Ovary (tissue), 7 donors: ENCODE measurements at regions not wholly inside any gene's neighbourhood (a gene's known extent, or its start where the extent isn't known, plus 50 kb on each side); places are given as distances from the start of the nearest gene placed in this dataset.

ENCODE experiments used
- DNase-seq, 5 donors: peaks; one replicate each; pipeline ENCODE4 v3.0.0-alpha.2; 2019 to 2020
- H3K27ac ChIP-seq, 2 donors: fragments of 200-600 bp; one replicate each; pipeline versions ENCODE4 v1.5.1 to v1.8.0; 2019 to 2022
- H3K27me3 ChIP-seq: fragments of 200-600 bp; one replicate; pipeline ENCODE4 v1.8.0; 2022
- H3K36me3 ChIP-seq: fragments of 200-600 bp; sonication (generic); one replicate; pipeline ENCODE4 v1.5.1; 2019
- H3K4me1 ChIP-seq: one replicate; pipeline ENCODE4 v1.8.1; 2013; ENCODE audit warnings: mild to moderate bottlenecking, moderate library complexity; ENCODE audit not compliant: insufficient read depth
- H3K4me3 ChIP-seq: fragments of 200-600 bp; sonication (generic); one replicate; pipeline ENCODE4 v1.5.1; 2017
- H3K9me3 ChIP-seq, 2 donors: fragments of 200-600 bp in 1 of 2; sonication (generic) in 1 of 2; one replicate each; pipeline versions ENCODE4 v1.5.1 to v1.8.1; 2013 to 2019; ENCODE audit warnings: mild to moderate bottlenecking in 1 of 2, moderate library complexity in 1 of 2
- CTCF ChIP-seq, 3 donors: fragments of 450-650 bp in 2 of 3; fragments of 200-600 bp in 1 of 3; IDR thresholded peaks; one replicate each; pipeline versions ENCODE4 v1.5.1 to v1.8.0; 2016 to 2022; ENCODE audit warnings: antibody characterized with exemption in 3 of 3, mild to moderate bottlenecking in 1 of 3
- EP300 ChIP-seq: sonication (generic); formaldehyde crosslinking; IDR thresholded peaks from one replicate; pipeline ENCODE4 v1.6.1; 2017; ENCODE audit warnings: antibody characterized with exemption
- POLR2A ChIP-seq: fragments of 450-650 bp; IDR thresholded peaks from one replicate; pipeline ENCODE4 v1.6.1; 2017; ENCODE audit warnings: antibody characterized with exemption, mild to moderate bottlenecking, moderate library complexity
- WGBS, 3 donors: extraction: QIAGEN DNeasy Blood & Tissue Kit in 1 of 3; methylation state at CpG; one replicate each; pipeline versions ENCODE4 v1.1.5 to v1.1.7; 2013 to 2017; 5-methylcytosine and 5-hydroxymethylcytosine counted together
- intact Hi-C, 4 donors: fragments of 100-400 bp; cut with DNase I; formaldehyde crosslinking; loops; one replicate each; pipeline versions ENCODE4 v1.11.0 to v1.15.1; 2022 to 2023
- donor health status: DM: no; HTN: no; CAD: no; lungs with moderate emphysema.
- donor health status: DM: no; HTN: no; CAD: no.
- donor health status: Bipolar disorder and iron deficiency.
- donor health status: DM: no; HTN: no; CAD: no.
- donor health status: DM: yes; HTN: yes; CAD: no.

DNA sequence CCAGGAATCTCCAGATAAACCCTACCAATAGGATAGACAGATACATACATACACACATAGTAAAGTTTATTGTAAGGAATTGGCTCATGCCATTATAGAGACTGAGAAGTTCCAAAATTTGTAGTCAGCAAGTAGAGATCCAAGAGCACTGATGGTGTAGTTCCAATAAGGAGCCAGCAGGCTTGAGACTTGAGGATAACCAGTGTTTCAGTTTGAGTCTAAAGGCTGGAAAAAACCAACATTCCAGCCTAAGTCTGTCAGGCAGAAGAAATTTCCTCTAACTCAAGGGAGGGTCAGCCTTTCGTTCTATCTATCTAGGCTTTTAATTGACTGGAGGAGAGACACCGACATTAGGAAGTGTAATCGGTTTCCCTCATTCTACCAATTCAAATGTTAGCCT lies 110.2 kb upstream of the TSHZ3 start:
- no peak for DNase-seq

DNA sequence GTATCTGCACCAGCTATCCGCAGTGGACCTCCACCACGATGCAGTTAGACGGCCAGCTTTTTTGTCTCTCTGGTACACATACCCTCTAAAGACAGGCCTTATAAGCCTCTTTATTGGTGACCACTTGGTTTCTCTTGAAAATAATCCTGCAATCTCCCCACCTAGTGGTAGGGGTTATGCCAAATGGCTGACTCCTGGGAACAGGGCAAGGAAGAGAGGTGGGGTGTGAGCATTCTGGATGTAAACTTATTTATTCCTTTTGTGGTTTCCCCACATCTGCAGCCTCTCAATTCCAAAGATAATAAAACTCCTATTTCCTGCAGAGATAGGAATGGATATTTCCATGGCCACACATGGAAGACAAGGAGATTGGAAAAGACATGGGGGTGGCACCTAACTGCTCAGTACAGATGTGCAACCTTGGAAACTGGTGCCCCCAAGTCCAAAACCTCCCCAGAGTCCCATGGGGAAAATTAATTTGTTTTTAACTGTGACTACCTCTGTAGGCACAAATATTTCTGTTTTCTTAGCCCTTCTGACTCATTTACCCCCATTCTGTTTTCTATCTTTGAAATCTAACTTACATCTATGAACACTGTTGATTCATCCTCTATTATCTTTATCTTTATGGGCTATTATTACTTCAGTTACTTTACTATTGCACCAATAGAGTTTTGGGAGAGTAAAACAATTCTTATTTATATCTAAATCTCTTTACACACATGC lies 112.7 kb upstream of the TSHZ3 start:
- H3K36me3 ChIP-seq, result no peaks in the 10 kb centered on the region
- WGBS, 3 donors, result 87 to 93% (median 90%) methylated on average over 3 of the region's 3 CpGs
- H3K27me3 ChIP-seq, result no peaks in the 10 kb centered on the region
- no peak overlapping the region for H3K27ac ChIP-seq
- no peak for TF ChIP-seq CTCF (IDR thresholded peaks at IDR 0.05)
- no peak for TF ChIP-seq POLR2A
- TF ChIP-seq EP300, result no peak
- no peak overlapping the region for H3K4me3 ChIP-seq
- H3K9me3 ChIP-seq, result no peaks in the 10 kb centered on the region
- no peak for DNase-seq
- H3K4me1 ChIP-seq, result no peaks in the 10 kb centered on the region
- intact Hi-C loops, result no loop called here

More for the DNA sequence above, 110.2 kb upstream of the TSHZ3 start:
- Histone ChIP-seq H3K27me3 (no peaks in the 10 kb centered on the region), H3K4me3 (no peak overlapping the region), H3K27ac (no peak overlapping the region), H3K36me3 (no peaks in the 10 kb centered on the region), H3K9me3 (no peaks in the 10 kb centered on the region), H3K4me1 (no peaks in the 10 kb centered on the region)
- WGBS, 3 donors, result 96 to 97% (median 96%) methylated on average over 3 of the region's 3 CpGs
- intact Hi-C loops, result no loop called here
- TF ChIP-seq POLR2A, result no peak
- no peak for TF ChIP-seq CTCF (IDR thresholded peaks at IDR 0.05)
- TF ChIP-seq EP300, result no peak

- intact Hi-C loops, result no loop called here
- Histone ChIP-seq H3K4me3 (no peak overlapping the region), H3K27ac (no peak overlapping the region), H3K27me3 (no peaks in the 10 kb centered on the region), H3K36me3 (no peaks in the 10 kb centered on the region), H3K4me1 (no peaks in the 10 kb centered on the region), H3K9me3 (no peaks in the 10 kb centered on the region)
- DNase-seq, result no peak
- WGBS, 3 donors, result 88 to 90% (median 89%) methylated on average over 10 of the region's 10 CpGs
- TF ChIP-seq CTCF (IDR thresholded peaks at IDR 0.05) (no peak), POLR2A (no peak), EP300 (no peak)
Observed at GRCh38 chr19:31470229-31470939, 121.1 kb upstream of the TSHZ3 start.

GRCh38 chr19:31470952-31471351 lies 121.7 kb upstream of the TSHZ3 start:
- H3K4me3 ChIP-seq, result no peak overlapping the region
- intact Hi-C loops, result no loop called here
- no peaks in the 10 kb centered on the region for H3K36me3 ChIP-seq
- no peaks in the 10 kb centered on the region for H3K4me1 ChIP-seq
- TF ChIP-seq POLR2A, result no peak
- no peak for TF ChIP-seq EP300
- TF ChIP-seq CTCF (IDR thresholded peaks at IDR 0.05), result no peak
- no peak overlapping the region for H3K27ac ChIP-seq
- DNase-seq, result no peak
- H3K27me3 ChIP-seq, result no peaks in the 10 kb centered on the region
- no peaks in the 10 kb centered on the region for H3K9me3 ChIP-seq
- 81 to 83% (median 82%) methylated on average over 5 of the region's 5 CpGs for WGBS, 3 donors
